ENCODE measurements at regions not wholly inside any gene's neighbourhood (a gene's known extent, or its start where the extent isn't known, plus 50 kb on each side); places are given as distances from the start of the nearest gene placed in this dataset.

- peak overlapping the region; percentile 74; the same call in 1 of the 2 replicates for H2AFZ ChIP-seq (ENCODE audit: low read length)
- H3K4me2 ChIP-seq (ENCODE audit: low read depth, low read length, poor library complexity, severe bottlenecking) = peak overlapping the region; percentile 59
- H3K79me2 ChIP-seq (ENCODE audit: insufficient read depth, low read length) = no peaks in the 10 kb centered on the region
- H3K27me3 ChIP-seq (ENCODE audit: insufficient read depth, low read length, poor library complexity, severe bottlenecking) = no peaks in the 10 kb centered on the region
- no peaks in the 10 kb centered on the region for H3K36me3 ChIP-seq (ENCODE audit: insufficient read depth, low read length)
- H3F3A ChIP-seq (ENCODE audit: low read depth) = no peaks in the 10 kb centered on the region
- no peaks in the 10 kb centered on the region for H3K9me2 ChIP-seq (replicated peaks; ENCODE audit: low read depth, low read length)
- no peak overlapping the region for H3K9ac ChIP-seq (ENCODE audit: low read depth, low read length, poor library complexity, severe bottlenecking)
- no peak for TF ChIP-seq CTCF (conservative IDR thresholded peaks at IDR 0.05; ENCODE audit: low read length)
- no peak for TF ChIP-seq EZH2phosphoT487 (IDR thresholded peaks at IDR 0.05; ENCODE audit: borderline replicate concordance)
- peak overlapping the region; percentile 27 for H3K4me3 ChIP-seq (ENCODE audit: low read length, poor library complexity, severe bottlenecking)
- peaks cover 4% of the 10 kb centered on the region; the same call in 1 of the 2 replicates for H3K9me3 ChIP-seq (ENCODE audit: insufficient read depth, low read depth, low read length)
- no peaks in the 10 kb centered on the region for H4K20me1 ChIP-seq (ENCODE audit: insufficient read depth, low read length, poor library complexity, severe bottlenecking)
- peaks cover 17% of the 10 kb centered on the region for H3K4me1 ChIP-seq (ENCODE audit: insufficient read depth, low read length, poor library complexity, severe bottlenecking)
Observed at GRCh38 chr2:206368484-206368883, 74.8 kb upstream of the ADAM23 start.

GRCh38 chr2:206368933-206369569 is 74.3 kb upstream of the ADAM23 start:
- no peaks in the 10 kb centered on the region for H3F3A ChIP-seq (ENCODE audit: low read depth)
- H4K20me1 ChIP-seq (ENCODE audit: insufficient read depth, low read length, poor library complexity, severe bottlenecking) = no peaks in the 10 kb centered on the region
- peak overlapping the region; percentile 7 for H3K9ac ChIP-seq (ENCODE audit: low read depth, low read length, poor library complexity, severe bottlenecking)
- no peaks in the 10 kb centered on the region for H3K27me3 ChIP-seq (ENCODE audit: insufficient read depth, low read length, poor library complexity, severe bottlenecking)
- peak overlapping the region; percentile 59 for H3K4me2 ChIP-seq (ENCODE audit: low read depth, low read length, poor library complexity, severe bottlenecking)
- peaks cover 17% of the 10 kb centered on the region for H3K4me1 ChIP-seq (ENCODE audit: insufficient read depth, low read length, poor library complexity, severe bottlenecking)
- H3K9me2 ChIP-seq (replicated peaks; ENCODE audit: low read depth, low read length) = no peaks in the 10 kb centered on the region
- H3K79me2 ChIP-seq (ENCODE audit: insufficient read depth, low read length) = no peaks in the 10 kb centered on the region
- no peaks in the 10 kb centered on the region for H3K36me3 ChIP-seq (ENCODE audit: insufficient read depth, low read length)
- H2AFZ ChIP-seq (ENCODE audit: low read length) = peak overlapping the region; percentile 74
- H3K4me3 ChIP-seq (ENCODE audit: low read length, poor library complexity, severe bottlenecking) = peak overlapping the region; percentile 27
- no peak for TF ChIP-seq CTCF (conservative IDR thresholded peaks at IDR 0.05; ENCODE audit: low read length)
- TF ChIP-seq EZH2phosphoT487 (IDR thresholded peaks at IDR 0.05; ENCODE audit: borderline replicate concordance) = no peak
- peaks cover 4% of the 10 kb centered on the region; the same call in 1 of the 2 replicates for H3K9me3 ChIP-seq (ENCODE audit: insufficient read depth, low read depth, low read length)

DNA sequence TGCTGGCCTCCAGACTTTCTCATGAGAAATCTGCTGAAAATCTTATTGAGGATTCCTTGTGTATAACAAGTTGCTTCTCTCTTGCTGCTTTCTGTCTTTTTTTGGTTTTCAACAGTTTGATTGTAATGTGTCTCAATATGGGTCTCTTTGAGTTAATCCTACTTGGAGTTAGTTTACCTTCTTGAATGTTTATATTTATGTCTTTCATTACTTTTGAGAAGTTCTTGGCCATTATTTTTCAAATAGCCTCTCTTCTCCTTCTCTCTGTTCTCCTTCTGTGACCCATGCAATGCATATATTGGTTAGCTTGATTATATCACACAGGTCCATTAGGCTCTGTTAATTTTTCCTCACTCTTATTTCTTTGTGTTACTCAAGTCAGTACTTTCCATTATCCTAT is 67.4 kb upstream of the ADAM23 start:
- Histone ChIP-seq H3K9me2 (replicated peaks; ENCODE audit: low read depth, low read length) (no peaks in the 10 kb centered on the region), H3K4me1 (ENCODE audit: insufficient read depth, low read length, poor library complexity, severe bottlenecking) (no peaks in the 10 kb centered on the region), H3F3A (ENCODE audit: low read depth) (no peaks in the 10 kb centered on the region), H3K36me3 (ENCODE audit: insufficient read depth, low read length) (no peaks in the 10 kb centered on the region), H3K79me2 (ENCODE audit: insufficient read depth, low read length) (no peaks in the 10 kb centered on the region), H3K27me3 (ENCODE audit: insufficient read depth, low read length, poor library complexity, severe bottlenecking) (no peaks in the 10 kb centered on the region), H3K9ac (ENCODE audit: low read depth, low read length, poor library complexity, severe bottlenecking) (no peak overlapping the region), H3K4me2 (ENCODE audit: low read depth, low read length, poor library complexity, severe bottlenecking) (no peak overlapping the region), H3K4me3 (ENCODE audit: low read length, poor library complexity, severe bottlenecking) (no peak overlapping the region), H2AFZ (ENCODE audit: low read length) (no peak overlapping the region), H3K9me3 (ENCODE audit: insufficient read depth, low read depth, low read length) (peaks cover 4% of the 10 kb centered on the region; the same call in 1 of the 2 replicates), H4K20me1 (ENCODE audit: insufficient read depth, low read length, poor library complexity, severe bottlenecking) (no peaks in the 10 kb centered on the region)
- TF ChIP-seq CTCF (conservative IDR thresholded peaks at IDR 0.05; ENCODE audit: low read length) (no peak), EZH2phosphoT487 (IDR thresholded peaks at IDR 0.05; ENCODE audit: borderline replicate concordance) (no peak)
